ENCODE measurements at regions not wholly inside any gene's neighbourhood (a gene's known extent, or its start where the extent isn't known, plus 50 kb on each side); places are given as distances from the start of the nearest gene placed in this dataset.
A peak's percentile ranks its signal among the peaks of the same experiment; 100 is the strongest.

- no peak for TF ChIP-seq LBX2 (CRISPR knock-in tag; IDR thresholded peaks at IDR 0.05; ENCODE audit: borderline replicate concordance)
- peak; percentile 99 for TF ChIP-seq FOSL2 (CRISPR knock-in tag; IDR thresholded peaks at IDR 0.05)
- no peak for TF ChIP-seq ZNF784 (CRISPR knock-in tag; IDR thresholded peaks at IDR 0.05; ENCODE audit: borderline replicate concordance)
- 0 out of 2 replicates have a peak, but pooled peaks have one; percentile 10 for TF ChIP-seq ELF1 (CRISPR knock-in tag; IDR thresholded peaks at IDR 0.05)
- peak; percentile 44; the same call in 1 of the 2 replicates for TF ChIP-seq JUNB (CRISPR knock-in tag; IDR thresholded peaks at IDR 0.05; ENCODE audit: borderline replicate concordance)
- TF ChIP-seq FOSL1 (CRISPR knock-in tag; IDR thresholded peaks at IDR 0.05; ENCODE audit: borderline replicate concordance) = peak; percentile 85
- TF ChIP-seq ZNF354B (CRISPR knock-in tag; IDR thresholded peaks at IDR 0.05) = no peak
- TF ChIP-seq ZNF512B (CRISPR knock-in tag; IDR thresholded peaks at IDR 0.05; ENCODE audit: borderline replicate concordance) = no peak
- TF ChIP-seq FOXA3 (CRISPR knock-in tag; IDR thresholded peaks at IDR 0.05) = peak; percentile 82
- 0 out of 2 replicates have a peak, but pooled peaks have one; percentile 45 for TF ChIP-seq SATB2 (CRISPR knock-in tag; IDR thresholded peaks at IDR 0.05)
- TF ChIP-seq AHDC1 (CRISPR knock-in tag; IDR thresholded peaks at IDR 0.05; ENCODE audit: borderline replicate concordance) = peak; percentile 74
- TF ChIP-seq ZNF619 (CRISPR knock-in tag; IDR thresholded peaks at IDR 0.05) = no peak
- TF ChIP-seq THAP11 (CRISPR knock-in tag; IDR thresholded peaks at IDR 0.05) = peak; percentile 59; the same call in 1 of the 2 replicates
- TF ChIP-seq ZNF800 (CRISPR knock-in tag; IDR thresholded peaks at IDR 0.05) = peak; percentile 31; the same call in 1 of the 2 replicates
- peak; percentile 28; the same call in 1 of the 2 replicates for TF ChIP-seq KAT8 (CRISPR knock-in tag; IDR thresholded peaks at IDR 0.05)
- TF ChIP-seq ERF (CRISPR knock-in tag; IDR thresholded peaks at IDR 0.05) = peak; percentile 45; the same call in 1 of the 2 replicates
Measured at GRCh38 chr2:19488009-19488691, 129.7 kb upstream of the OSR1 start (continued).

Data from HepG2 (cell line).